ENCODE measurements at regions not wholly inside any gene's neighbourhood (a gene's known extent, or its start where the extent isn't known, plus 50 kb on each side); places are given as distances from the start of the nearest gene placed in this dataset.

GRCh38 chr6:4606821-4607704 is 169.1 kb upstream of the CDYL start:
- H3K4me3 ChIP-seq (ENCODE audit: low read depth, poor library complexity, severe bottlenecking) = no peak overlapping the region
- no peak for DNase-seq (ENCODE audit: low spot score in 2 of 2)
- intact Hi-C loops (cut with DNase I; ENCODE audit: low total_unique reads) = no loop called here
- 57% methylated on average over 17 of the region's 17 CpGs for WGBS, 2 donors
- TF ChIP-seq CTCF (IDR thresholded peaks at IDR 0.05) (no peak), POLR2A (IDR thresholded peaks at IDR 0.05) (no peak)

- intact Hi-C loops (cut with DNase I; ENCODE audit: low total_unique reads) = no loop called here
- TF ChIP-seq POLR2A (IDR thresholded peaks at IDR 0.05) = no peak
- TF ChIP-seq CTCF (IDR thresholded peaks at IDR 0.05) = no peak
- WGBS, 2 donors = 95% methylated on average over 7 of the region's 7 CpGs
- no peak for DNase-seq (ENCODE audit: low spot score in 2 of 2)
- no peak overlapping the region for H3K4me3 ChIP-seq (ENCODE audit: low read depth, poor library complexity, severe bottlenecking)
Measured at GRCh38 chr6:4606016-4606415, 170.2 kb upstream of the CDYL start.

- DNase-seq (ENCODE audit: low spot score in 2 of 2) = no peak
- TF ChIP-seq POLR2A (IDR thresholded peaks at IDR 0.05) (no peak), CTCF (IDR thresholded peaks at IDR 0.05) (no peak)
- WGBS, 2 donors = 80 to 88% methylated on average over 1 of the region's 1 CpG
- H3K4me3 ChIP-seq (ENCODE audit: low read depth, poor library complexity, severe bottlenecking) = no peak overlapping the region
- intact Hi-C loops (cut with DNase I; ENCODE audit: low total_unique reads) = no loop called here
Measured at GRCh38 chr6:4603856-4604369, 172.3 kb upstream of the CDYL start.

GRCh38 chr6:4603291-4603690 is 172.9 kb upstream of the CDYL start:
- intact Hi-C loops (cut with DNase I; ENCODE audit: low total_unique reads) = no loop called here
- H3K4me3 ChIP-seq (ENCODE audit: low read depth, poor library complexity, severe bottlenecking) = no peak overlapping the region
- WGBS, 2 donors = 38 to 44% methylated on average over 7 of the region's 7 CpGs
- peak; percentile 44 to 90 for DNase-seq (ENCODE audit: low spot score in 2 of 2)
- no peak for TF ChIP-seq CTCF (IDR thresholded peaks at IDR 0.05)
- no peak for TF ChIP-seq POLR2A (IDR thresholded peaks at IDR 0.05)

- intact Hi-C loops (cut with DNase I; ENCODE audit: low total_unique reads) = no loop called here
- no peak overlapping the region for H3K4me3 ChIP-seq (ENCODE audit: low read depth, poor library complexity, severe bottlenecking)
- 57 to 71% methylated on average over 2 of the region's 2 CpGs for WGBS, 2 donors
- peak in 1 of 2 donors; percentile 18 for DNase-seq (ENCODE audit: low spot score in 2 of 2)
- TF ChIP-seq CTCF (IDR thresholded peaks at IDR 0.05) (no peak), POLR2A (IDR thresholded peaks at IDR 0.05) (no peak)
Measured at GRCh38 chr6:4599924-4600323, 176.3 kb upstream of the CDYL start.

Data from lower leg skin (tissue), 4 donors.